Prostate gland (tissue), 2 donors: ENCODE measurements at regions not wholly inside any gene's neighbourhood (a gene's known extent, or its start where the extent isn't known, plus 50 kb on each side); places are given as distances from the start of the nearest gene placed in this dataset.

Experiments
- DNase-seq: peaks from one replicate; pipeline ENCODE4 v3.0.0-alpha.2; 2019; ENCODE audit warnings: low spot score
- H3K27ac ChIP-seq, 2 donors: fragments of 200-600 bp; sonication (generic); 2 replicates each; pipeline ENCODE4 v1.5.1; 2017 to 2019
- H3K27me3 ChIP-seq: fragments of 200-600 bp; sonication (generic); replicated peaks from 2 replicates; pipeline ENCODE4 v1.5.1; 2019; ENCODE audit not compliant: insufficient read depth
- H3K36me3 ChIP-seq, 2 donors: fragments of 200-600 bp; sonication (generic); 1 replicate in 1 of 2; 2 replicates in 1 of 2; pipeline versions ENCODE4 v1.5.1 to v1.8.1; 2017 to 2019
- H3K4me1 ChIP-seq: fragments of 200-600 bp; sonication (generic); replicated peaks from 2 replicates; pipeline ENCODE4 v1.5.1; 2019
- H3K4me3 ChIP-seq, 2 donors: fragments of 200-600 bp; sonication (generic); 2 replicates each; pipeline ENCODE4 v1.5.1; 2017 to 2019
- H3K9me3 ChIP-seq: fragments of 200-600 bp; sonication (generic); 2 replicates; pipeline ENCODE4 v1.5.1; 2017
- CTCF ChIP-seq, 4 experiments: fragments of 200-600 bp in 2 of 4; fragments of 450-650 bp in 2 of 4; sonication (generic) in 2 of 4; IDR thresholded peaks; 1 replicate in 3 of 4; 2 replicates in 1 of 4; pipeline ENCODE4 v1.5.1; 2016 to 2019; ENCODE audit warnings: antibody characterized with exemption in 4 of 4, mild to moderate bottlenecking in 2 of 4, moderate library complexity in 2 of 4
- POLR2A ChIP-seq: fragments of 450-650 bp; IDR thresholded peaks from one replicate; pipeline ENCODE4 v1.6.1; 2016; ENCODE audit warnings: antibody characterized with exemption, mild to moderate bottlenecking
- POLR2AphosphoS5 ChIP-seq: sonication (generic); formaldehyde crosslinking; IDR thresholded peaks from one replicate; pipeline ENCODE4 v1.6.1; 2017; ENCODE audit warnings: antibody characterized with exemption
- WGBS: methylation state at CpG from one replicate; pipeline ENCODE4 v1.1.5; 2018; 5-methylcytosine and 5-hydroxymethylcytosine counted together
- intact Hi-C: fragments of 100-400 bp; cut with DNase I; formaldehyde crosslinking; loops from one replicate; pipeline ENCODE4 v1.14.2; 2022

DNA sequence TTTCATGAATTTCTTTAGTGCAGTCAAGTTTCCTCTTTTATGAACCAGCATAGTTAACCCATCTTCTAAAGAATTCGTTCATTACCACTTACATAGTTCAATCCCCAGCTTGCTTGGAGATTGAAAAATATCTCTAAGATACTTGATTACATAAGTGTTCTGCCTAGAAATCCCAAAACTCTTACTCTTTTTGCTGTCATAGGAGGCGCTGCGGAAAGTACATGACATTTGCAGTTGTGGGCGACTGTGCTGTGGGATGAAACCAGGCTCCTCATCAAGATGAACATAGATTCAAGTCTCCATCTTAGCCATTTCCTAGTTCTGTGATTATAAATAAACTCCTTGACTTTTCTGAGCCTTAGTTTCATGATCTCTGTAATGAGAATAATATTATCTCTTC lies 107.1 kb upstream of the SORBS2 start:
- intact Hi-C loops = no loop called here

DNA sequence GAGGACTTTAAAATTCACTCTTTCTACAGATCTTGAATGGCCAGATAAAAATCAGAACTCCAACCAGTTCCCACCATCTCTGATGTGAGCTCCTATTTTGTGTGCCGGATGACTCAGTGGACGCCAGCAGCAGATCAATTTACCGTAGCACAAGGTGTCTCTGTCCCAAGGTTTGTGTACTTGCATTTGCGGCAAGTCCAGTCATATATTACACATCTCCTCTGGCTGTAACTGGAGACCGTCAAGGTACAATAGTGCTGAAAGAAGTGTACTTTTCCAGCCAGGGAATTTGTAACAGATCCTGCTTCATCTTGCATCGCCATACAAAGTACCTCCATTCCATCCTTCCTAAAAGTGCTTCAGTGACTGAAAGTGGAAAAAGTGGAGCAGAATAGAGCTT lies 108.2 kb upstream of the SORBS2 start:
- no peak overlapping the region for H3K4me3 ChIP-seq
- TF ChIP-seq CTCF (IDR thresholded peaks at IDR 0.05) (no peak), POLR2AphosphoS5 (peak; percentile 53)
- H3K27me3 ChIP-seq = no peaks in the 10 kb centered on the region
- intact Hi-C loops = no loop called here
- DNase-seq = peak; percentile 30
- 54% methylated on average over 6 of the region's 6 CpGs for WGBS
- H3K36me3 ChIP-seq = no peaks in the 10 kb centered on the region
- no peaks in the 10 kb centered on the region for H3K9me3 ChIP-seq
- H3K27ac ChIP-seq = no peak overlapping the region
- no peaks in the 10 kb centered on the region for H3K4me1 ChIP-seq

More for the DNA sequence above, 107.1 kb upstream of the SORBS2 start:
- H3K27me3 ChIP-seq = no peaks in the 10 kb centered on the region
- no peak for TF ChIP-seq POLR2AphosphoS5
- TF ChIP-seq POLR2A = no peak
- TF ChIP-seq CTCF (IDR thresholded peaks at IDR 0.05) = no peak
- H3K36me3 ChIP-seq = no peaks in the 10 kb centered on the region
- no peak overlapping the region for H3K27ac ChIP-seq
- H3K4me1 ChIP-seq = no peaks in the 10 kb centered on the region
- H3K9me3 ChIP-seq = no peaks in the 10 kb centered on the region
- DNase-seq = no peak
- WGBS = 94% methylated on average over 4 of the region's 4 CpGs
- no peak overlapping the region for H3K4me3 ChIP-seq

- no peak for TF ChIP-seq POLR2AphosphoS5
- no peak for TF ChIP-seq CTCF (IDR thresholded peaks at IDR 0.05)
- TF ChIP-seq POLR2A = no peak
- Histone ChIP-seq H3K4me1 (no peaks in the 10 kb centered on the region), H3K27me3 (no peaks in the 10 kb centered on the region), H3K36me3 (no peaks in the 10 kb centered on the region), H3K4me3 (no peak overlapping the region), H3K9me3 (no peaks in the 10 kb centered on the region), H3K27ac (no peak overlapping the region)
- no peak for DNase-seq
- intact Hi-C loops = no loop called here
- WGBS = 77% methylated on average over 10 of the region's 10 CpGs
Observed at GRCh38 chr4:185920691-185921260, 108.8 kb upstream of the SORBS2 start.

DNA sequence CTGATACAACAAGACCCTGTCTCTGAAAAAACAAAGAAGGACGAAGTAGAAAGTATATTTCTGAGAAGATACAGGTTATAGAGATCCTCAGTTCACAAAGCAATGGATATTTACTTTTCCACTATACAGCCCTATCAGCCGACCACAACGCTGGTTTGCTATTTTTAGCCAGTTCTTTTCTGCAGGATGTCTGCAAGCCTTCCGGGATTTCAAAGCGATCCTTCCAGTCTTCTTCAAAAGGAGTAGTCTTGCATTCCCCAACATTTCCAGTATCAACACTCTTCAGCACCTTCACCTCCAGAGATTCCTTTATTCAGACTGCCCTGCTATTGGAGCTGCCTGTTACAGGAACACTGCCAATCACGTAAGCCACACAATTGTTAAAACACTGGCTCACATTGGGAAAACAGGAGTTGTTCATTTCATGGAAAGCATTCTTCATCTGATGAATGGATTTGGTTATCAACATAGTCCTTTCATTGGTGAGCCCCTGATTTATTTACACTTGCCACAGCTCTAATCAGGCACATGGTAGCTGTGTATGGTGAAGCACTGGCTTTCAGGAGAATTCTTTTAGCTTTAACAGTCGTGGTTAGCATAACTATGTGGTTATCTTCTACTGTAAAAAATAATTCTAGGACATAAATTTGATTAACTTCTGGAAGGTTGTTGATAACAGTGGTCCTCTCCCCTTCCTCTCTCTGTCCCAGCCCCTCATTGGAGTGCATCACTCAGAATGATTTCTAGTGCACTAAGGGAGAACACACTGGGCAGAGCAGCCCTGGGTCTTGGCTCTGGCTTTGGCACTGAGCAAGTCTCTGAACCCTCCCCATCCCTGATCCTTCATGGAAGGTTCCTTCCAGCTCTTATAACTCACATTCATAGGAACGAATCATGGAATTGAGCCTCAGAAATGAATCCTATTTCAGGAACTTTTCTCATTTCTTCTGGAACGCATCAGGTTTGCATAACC lies 109.9 kb upstream of the SORBS2 start:
- 65% methylated on average over 9 of the region's 9 CpGs for WGBS
- no peak for DNase-seq
- Histone ChIP-seq H3K4me1 (no peaks in the 10 kb centered on the region), H3K9me3 (no peaks in the 10 kb centered on the region), H3K27ac (no peak overlapping the region), H3K27me3 (no peaks in the 10 kb centered on the region), H3K36me3 (no peaks in the 10 kb centered on the region), H3K4me3 (no peak overlapping the region)
- intact Hi-C loops = no loop called here
- no peak for TF ChIP-seq CTCF (IDR thresholded peaks at IDR 0.05)
- TF ChIP-seq POLR2AphosphoS5 = no peak
- no peak for TF ChIP-seq POLR2A
